ENCODE measurements at regions not wholly inside any gene's neighbourhood (a gene's known extent, or its start where the extent isn't known, plus 50 kb on each side); places are given as distances from the start of the nearest gene placed in this dataset.

DNA sequence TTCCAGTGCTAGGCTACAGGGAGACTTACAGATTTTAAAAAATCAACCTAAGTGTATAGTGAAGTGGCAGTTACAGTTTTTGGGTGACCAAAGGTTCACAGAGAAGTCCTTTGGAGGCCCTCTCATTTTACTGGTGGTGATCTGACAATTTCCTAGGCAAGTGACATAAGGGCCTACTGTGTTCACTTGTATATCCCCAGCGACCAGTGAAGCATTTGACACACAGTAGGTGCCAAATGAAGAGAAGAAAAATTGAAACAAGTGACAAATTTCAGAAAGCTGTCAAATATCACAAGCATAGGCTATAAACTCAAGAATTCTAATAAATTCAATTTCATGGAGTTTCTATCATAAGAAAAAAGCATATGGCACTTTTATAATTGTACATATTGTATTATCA, 89.5 kb downstream of the RPL22L1 start:
- no peak for DNase-seq

DNA sequence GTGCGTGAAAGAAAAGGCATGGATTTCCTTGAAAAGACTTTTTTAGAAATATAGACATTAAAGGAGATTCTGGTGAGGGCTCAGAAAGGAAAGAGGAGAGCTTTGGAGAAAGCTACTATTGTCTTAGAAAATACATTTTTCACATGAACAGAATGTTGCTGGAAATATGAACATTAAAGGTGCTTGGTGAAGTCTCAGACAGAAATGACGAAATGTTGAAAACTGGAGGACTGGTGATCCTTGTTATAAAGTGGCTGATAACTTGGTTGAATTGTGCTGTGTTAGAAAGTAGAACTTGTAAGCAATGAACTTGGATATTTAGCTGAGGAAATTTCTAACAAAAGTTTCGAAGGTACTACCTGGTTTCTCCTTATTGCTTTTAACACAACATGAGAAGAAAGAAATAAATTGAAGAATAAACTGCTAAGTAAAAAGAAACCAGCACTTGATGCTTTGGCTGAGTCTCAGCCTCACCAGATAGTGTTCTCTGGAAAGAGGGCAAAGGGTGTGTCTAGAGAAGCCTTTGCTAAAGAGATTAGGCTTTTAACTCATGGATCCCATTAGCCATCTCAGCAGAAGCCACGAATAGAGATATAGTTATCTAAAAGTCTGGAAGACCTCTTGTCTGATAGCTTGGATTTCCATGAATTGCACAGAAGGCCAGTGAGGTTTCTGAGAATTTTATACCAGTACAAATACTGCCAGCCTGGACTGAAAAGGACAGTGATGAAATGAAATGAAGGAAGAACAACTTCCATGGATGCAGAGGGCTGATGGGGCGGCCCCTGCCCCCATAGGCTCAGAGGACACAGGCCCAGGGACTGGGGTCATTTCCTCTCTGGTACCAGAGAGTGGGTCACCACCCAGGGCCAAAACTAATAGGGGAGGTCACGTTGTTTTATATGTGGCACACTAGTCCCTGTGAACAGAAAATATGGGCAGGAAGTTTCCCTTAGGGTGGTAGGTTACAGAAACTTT, 91.5 kb downstream of the RPL22L1 start:
- DNase-seq: no peak

DNA sequence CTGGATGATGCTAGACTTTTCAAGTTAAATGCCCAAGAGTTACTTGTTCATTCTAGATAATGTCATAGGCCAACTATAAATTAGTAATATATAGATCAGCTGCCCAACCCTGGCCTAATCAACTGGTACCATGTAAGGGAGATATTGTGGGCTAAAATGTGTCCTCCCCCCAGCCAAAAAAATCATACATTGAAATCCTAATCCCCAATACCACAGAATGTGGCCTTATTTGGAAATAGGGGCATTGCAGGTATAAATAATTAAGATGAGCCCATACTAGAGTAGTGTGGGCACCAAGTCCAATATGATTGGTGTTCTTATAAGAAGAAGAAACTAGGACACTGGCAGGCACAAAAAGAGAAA, 92.5 kb downstream of the RPL22L1 start:
- no peak for DNase-seq

DNA sequence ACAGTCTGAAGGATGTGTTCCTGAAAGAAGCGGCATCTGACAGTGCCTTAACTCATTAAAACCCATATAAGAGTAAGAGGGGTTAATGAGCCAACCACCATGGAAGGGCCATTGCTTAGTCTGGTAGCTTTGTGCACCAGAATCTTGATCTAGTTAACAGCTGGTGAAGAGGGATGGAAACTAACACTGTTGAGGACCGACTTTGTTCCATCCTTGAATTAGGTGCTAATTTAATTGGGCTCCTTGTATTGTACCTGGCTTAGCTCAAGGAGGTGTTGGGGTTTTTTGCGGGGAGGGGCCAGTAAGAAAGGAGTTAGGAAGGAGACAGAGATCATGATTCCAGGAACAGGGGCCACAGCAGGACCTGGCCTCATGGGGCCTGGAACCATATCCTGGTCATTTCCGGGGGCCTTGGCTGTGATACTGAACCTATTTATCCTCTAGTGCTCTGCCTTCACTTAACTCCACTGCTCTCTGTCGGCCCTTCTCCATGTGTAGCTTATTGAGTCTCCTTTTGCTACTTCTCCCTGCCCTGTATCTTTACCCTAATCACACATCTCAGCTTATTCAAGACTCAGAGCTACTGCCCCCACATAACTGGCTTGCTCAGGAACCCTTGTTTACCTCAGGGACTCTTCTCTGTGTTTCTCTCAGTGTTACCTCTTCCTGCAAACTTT, 93.0 kb downstream of the RPL22L1 start:
- DNase-seq: no peak

DNA sequence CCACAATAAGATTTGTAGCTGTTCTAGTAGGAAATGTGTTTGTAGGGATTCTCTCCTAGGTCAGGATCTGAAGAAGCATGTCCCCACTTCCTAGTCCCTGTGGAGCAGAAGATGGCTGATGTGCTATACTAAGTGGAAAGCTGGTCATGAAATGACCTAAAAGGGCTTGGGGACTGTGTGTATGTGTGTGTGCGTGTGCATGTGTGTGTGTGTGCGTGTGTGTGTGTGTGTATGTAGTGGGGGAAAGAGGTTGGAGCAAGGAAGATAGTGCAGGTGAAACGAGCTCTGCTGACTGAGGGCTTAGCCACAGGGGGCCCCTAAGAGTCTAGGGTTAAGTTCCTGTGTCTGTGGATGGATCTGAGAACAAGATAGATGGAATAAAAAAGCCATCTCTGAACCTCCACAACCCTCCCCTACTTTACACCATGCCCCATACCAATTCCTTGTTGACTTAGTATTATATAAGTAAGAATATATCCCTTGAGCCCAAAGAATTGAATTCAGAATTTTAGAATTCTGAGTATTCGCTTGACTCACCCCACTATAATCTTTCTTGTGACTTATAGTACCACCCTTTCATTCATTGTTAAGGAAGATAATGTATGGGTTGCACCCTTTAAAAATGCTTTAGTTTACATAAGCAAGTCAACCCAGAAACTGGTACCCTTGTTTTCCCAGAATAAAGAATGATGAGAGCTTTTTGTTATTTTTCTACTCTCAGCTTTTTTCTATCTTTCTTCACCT, 96.1 kb downstream of the RPL22L1 start:
- no peak for DNase-seq

DNA sequence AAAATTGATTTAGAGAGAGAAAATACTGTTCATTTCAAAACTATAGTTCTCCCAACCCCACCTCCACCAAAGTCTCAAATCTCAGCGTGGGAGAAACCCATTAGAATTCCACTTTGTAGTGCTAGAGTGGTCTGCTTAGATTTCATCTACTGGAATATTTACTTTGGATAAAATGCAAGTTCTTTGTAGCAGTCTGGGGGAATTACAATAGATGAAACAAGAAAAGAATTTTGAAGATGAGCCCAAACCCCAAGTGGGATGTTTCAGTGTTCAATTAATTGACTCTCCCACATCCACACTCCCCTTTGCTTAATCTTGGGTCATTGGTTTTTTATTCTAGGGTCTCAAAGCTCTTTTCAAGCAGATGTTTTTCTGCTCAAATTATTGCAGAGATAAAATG, 97.8 kb downstream of the RPL22L1 start:
- no peak for DNase-seq

DNA sequence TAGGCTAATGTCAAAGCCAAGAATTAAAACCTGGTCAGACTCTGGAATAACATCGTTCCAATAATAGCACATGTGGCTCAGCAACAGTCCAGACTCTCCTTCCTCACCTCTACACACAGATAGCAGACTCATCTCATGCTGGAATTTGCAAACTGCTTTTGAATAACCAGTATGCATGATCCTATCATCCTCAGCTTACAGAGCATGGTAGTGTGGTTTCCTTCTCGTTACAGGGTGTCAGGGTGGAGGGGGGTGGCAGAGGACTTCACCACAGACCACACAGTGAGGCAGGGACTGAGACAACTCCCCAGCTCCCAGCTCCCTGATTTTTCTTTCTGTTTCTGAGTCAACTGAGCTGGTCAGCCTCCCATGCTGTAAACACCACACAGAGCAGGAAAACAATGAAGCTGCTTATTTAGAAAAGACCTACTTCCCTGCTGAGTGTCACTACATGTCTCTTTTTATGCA, 101.6 kb downstream of the RPL22L1 start:
- no peak for DNase-seq

DNA sequence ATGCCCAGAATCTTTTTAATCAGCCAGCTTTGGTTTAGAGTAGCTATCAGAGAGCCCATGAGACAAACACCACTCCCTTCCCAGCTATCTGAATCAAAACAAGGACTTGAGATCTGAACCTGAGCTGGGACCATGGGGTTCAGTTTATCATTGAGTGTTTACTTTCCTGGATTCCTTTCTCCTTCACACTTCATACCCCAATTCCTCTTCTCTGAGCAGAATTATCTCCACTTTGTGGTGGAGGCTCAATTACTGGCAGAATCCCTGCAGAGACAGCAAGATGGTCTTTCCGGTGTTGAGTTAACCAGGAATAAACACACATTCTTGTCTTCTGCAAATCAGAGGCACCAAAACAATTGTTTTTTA, 102.4 kb downstream of the RPL22L1 start:
- DNase-seq: no peak

DNA sequence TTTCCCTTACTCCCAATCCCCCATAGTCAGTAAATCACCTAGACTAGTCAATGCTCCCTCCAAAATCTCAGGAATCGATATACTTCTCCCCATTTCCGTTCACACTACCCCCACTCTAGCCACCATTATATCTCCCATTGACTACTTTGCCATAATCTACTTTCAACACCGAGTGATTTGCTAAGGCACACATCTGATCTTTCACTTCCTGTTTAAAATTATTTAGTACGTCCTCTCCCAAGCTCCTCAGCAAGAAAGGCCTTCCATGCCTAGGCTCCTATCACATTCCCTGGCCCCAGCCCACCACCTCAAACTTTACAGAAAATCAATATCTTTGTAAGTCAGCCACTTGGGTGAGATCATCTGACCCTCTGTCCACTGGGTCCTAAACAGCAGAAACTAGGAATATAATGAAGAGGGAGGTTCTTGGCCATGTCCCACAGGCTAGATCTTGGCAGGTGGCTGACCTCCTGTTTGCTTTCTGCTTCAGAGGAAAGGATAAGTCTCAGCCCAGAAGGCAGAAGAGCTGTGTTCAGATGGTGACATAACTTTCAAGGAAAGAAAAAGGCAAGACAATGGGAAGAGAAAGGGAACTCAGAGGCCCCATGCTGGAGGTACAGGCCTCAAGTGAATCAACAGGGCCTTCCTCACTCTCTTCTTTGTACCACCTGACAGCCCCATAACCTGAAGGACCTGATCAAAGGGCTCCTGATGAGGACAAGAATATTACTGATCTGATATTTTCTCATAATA, 103.0 kb downstream of the RPL22L1 start:
- no peak for DNase-seq

DNA sequence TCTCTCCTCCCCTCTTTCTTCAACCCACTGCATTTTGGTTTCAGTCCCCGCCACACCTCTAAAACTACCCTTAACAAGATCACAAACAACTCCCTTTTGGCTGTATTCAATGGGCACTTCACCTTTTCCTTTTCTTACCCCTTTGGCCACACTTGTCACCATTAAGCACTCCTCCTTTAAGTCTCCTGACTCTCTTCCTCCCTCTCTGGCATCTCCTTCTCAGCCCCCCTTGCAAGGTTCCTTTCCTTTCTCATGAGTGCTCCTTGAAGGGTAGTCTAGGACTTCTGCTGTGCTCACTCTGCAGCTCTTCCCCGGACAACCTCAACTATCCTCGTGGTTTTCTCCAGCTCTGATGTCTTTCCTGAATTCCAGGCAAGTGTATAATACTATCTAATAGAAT, 103.7 kb downstream of the RPL22L1 start:
- no peak for DNase-seq

DNA sequence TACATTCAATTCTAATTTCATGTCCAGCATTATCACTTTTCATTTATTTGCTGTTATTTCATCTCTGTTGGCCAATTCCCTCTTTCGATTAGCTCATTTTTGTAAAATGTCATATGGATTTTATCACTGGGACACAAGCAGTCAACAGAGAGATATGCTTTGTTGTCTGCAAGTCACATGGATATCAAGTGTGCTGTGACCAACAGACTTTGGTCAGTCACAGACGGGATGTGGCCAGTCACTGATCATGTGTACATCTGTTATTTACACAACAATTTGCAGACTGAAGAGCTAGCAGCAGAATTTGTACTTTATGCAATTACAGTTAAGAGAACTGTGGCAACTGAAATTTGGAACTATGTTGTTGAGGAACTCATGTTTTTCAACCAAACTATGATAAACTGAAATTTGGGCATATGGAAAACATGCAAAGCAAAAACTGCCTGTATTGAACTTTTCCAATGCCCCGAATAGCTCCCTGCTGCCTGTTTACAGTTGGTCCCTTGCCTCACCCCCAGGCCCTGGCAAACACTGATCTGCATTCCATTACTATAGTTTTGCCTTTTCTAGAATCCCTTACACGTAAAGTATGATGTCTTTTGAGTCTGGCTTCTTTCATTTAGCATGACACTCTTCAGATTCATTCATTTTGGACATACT, 104.4 kb downstream of the RPL22L1 start:
- DNase-seq: no peak

DNA sequence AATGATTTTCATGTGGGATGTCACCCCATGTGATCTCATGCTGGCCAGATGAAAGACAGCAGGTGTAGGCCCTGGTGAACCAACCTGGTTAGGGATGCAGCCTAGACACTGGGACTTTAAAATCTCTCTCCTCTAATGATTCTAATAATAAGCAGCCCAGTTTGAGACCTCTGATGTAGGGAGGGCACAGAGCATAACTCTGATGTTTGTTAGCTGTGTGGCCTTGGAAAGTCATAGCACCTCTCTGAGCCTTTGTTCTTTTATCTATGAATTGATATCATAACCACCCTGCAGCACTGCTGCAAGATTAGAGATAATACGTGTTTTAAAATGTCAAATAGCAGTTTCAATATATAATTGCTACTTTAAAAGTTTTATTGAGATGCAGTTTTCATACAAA, 106.0 kb downstream of the RPL22L1 start:
- no peak for DNase-seq

DNA sequence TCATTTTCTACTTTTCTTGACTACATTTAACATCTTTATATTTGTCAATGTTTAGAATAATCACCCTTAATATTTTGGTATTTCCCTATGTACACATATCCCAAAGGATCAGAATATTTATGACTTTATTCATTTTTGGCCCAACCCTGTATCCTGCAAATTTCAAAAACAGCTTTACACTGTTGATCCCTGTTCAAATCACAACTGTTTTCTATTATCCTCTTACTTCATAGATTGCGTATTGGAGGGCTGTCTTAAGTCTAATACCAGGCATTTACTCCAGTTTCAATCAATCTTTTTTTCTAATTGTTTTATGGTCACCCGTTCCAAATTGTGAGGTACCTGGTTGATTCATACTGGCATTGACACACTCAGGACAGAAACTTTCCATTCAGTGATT, 107.9 kb downstream of the RPL22L1 start:
- no peak for DNase-seq

DNA sequence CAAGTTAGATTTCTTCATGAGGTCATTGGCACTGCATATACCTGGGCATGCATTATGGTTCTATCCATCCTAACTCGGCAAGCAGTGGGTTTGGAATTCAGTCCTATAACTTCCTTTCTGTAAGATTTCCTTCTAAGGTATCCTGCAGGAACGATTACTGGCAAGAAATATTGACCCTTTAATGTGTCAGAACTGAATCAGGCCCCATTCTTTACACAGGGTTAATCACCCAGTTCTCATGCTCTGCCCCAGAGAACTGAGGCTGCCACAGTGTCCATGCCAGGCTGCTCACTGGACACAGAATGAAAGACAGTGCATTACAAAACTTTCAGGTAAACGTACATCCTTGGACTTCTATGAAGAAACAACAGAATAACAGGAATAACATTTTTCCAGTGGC, 108.9 kb downstream of the RPL22L1 start:
- DNase-seq: no peak

DNA sequence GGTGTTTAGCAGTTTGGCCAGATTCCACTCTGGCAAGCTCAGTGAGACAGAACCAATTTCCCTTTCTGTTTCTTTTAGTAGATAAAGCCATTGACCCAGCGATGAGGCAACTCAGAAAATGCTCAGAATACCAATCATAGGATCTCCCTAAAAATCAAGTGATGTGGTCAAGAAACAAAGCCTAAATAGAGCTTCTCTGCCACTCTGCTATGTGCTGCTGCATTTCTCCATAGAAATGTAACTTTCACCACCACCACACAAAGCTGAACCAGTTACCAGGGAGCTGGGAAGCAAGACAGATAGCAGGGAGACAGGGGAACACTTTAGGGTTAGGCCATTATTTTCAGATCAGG, 109.8 kb downstream of the RPL22L1 start:
- DNase-seq: no peak

DNA sequence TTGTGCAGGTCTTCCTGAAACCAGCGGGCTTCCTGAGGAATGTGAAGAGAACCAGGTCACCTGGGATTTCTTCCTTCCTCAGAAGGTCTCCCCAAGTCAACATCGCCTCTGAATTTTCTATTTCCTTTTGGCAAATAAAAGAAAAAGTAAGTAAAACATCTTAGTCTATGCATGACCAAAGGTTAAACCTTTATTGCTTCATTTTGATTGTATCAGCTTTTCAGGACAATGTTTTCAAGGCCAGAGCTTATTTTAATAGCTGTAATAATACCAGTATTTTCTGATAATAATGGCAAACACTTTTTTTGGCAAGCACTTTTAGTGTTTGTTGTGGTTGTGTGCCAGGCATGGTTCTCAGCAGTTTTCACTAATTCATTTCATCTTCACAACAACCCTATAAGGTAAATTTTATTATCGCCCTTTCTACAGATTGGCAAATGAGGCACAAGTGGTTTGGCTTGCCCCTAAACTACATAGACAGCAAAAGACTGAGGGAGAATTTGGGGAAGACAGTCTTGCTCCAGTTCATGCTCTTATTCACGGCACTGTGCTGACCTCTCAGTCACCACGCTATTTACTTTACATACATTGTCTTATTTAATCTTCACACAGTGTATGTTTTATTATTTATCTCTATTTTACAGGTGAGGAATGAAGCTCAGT, 110.4 kb downstream of the RPL22L1 start:
- DNase-seq: no peak

DNA sequence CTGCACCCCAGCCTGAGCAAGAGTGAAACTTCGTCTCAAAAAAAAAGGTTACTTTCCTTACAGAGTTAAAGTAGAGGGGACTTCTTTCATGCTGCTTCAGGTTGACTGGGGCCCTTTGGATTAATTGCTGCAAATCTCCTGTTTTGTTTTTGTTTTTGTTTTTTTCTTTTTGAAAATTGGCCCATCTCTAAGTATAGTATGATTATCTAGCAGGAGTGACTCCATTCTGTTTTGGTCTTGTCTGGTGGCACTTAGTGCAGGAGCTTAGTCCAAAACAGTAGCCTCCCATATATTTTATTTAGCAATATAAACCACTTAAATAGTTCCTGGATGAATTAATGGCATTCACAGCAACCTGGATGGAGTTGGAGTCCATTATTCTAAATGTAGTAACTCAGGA, 113.0 kb downstream of the RPL22L1 start:
- DNase-seq: no peak

DNA sequence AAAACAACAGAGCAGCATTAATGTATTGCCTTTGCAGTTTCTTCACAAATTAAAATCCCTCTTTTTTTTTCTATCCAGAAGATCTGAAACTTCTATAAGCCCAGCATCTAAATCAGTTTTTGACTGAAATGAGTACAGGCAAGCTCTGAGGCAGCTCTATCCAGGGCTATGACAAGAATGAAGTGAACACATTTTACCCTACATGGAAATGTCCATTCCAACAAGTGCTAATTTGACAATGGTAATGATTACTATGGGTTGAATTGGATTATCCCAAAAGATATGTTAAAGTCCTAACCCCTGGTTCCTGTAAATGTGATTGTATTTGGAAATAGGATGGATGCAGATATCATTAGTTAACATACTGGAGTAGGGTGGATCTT, 115.7 kb downstream of the RPL22L1 start:
- DNase-seq: no peak

DNA sequence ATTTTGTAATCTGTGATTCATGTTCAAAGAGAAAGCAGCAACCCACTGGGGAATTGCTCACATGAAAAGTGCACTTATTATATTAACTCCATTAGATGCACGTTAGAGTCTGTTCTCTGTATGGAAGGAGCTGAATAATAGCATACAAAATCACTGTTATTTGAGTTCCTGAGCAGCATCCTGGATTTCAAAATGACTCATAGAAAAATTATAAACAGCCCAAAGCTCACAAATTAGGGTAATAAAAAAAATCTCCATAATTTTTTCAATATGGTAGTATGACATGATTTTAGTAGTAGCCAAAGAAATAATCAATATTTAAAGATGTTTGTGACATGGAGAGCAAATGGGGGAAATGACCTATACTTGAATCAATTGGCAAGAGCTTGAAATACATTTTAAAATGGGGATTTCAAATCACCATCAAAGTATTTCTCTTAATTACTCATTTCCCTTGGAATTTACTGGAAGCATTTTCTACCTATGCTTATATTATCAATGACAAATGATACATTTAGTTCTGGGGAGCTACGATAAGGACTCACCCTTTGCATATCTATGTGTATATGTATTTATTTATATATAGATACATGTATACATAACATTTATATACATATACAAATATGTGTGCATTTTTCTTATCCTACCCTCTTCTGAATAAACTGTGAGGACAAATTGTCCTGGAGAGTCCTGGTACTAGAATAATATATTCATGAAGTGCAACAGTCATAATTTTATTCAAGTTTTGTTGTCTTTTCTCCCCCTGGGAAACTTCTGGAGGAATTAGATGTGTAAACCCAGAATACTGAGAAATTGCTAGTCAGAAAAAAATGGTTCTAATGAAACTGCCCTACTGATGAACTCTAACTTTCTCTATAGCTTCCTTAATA, 116.3 kb downstream of the RPL22L1 start:
- DNase-seq: no peak

DNA sequence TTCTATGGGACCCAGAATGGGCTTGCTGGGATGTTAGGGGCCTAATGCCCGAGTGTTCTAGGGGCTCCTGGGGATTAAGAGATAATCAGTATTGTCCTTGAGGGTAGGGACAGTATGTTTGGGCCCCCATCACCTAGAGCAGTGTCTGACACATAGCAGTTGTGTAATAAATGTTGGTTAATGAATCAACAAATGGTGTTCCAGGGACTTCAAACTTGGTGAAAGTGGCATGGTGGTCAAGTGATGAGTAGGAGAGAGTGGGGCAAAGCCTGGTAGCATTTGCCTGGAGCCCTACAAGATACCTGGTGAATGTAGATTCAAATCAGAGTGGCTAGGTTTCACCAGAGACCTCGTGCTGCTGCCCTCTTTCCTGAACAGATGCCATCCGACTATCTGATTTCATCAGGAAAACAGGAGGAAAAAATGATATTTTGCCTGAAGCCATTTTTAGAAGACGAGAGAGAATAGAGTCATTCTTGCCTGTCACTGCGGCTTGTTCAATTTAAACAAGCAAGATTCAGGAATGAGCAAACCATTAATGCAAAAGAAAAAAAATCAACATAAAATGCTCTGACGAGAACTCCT, 117.3 kb downstream of the RPL22L1 start:
- DNase-seq: no peak
